Large intestine (tissue), 3 donors: ENCODE measurements at regions not wholly inside any gene's neighbourhood (a gene's known extent, or its start where the extent isn't known, plus 50 kb on each side); places are given as distances from the start of the nearest gene placed in this dataset.
"Not testable (repeated sequence)": the region's sequence is repeated elsewhere in the genome, so short reads cannot be mapped to it uniquely, and the experiment has no call there.

Source experiments
- DNase-seq, 2 donors: peaks; one replicate each; pipeline versions ENCODE4 v3.0.0 to v3.0.0-alpha.2; 2013
- H3K27ac ChIP-seq: one replicate; pipeline ENCODE4 v1.5.1; 2013; ENCODE audit warnings: low read length
- H3K27me3 ChIP-seq: 2 replicates; pipeline ENCODE4 v1.6.1; 2013; ENCODE audit warnings: low read length; ENCODE audit not compliant: control insufficient read depth, insufficient read depth
- H3K36me3 ChIP-seq: 2 replicates; pipeline ENCODE4 v1.6.1; 2013; ENCODE audit warnings: low read length; ENCODE audit not compliant: control insufficient read depth, insufficient read depth
- H3K4me1 ChIP-seq: one replicate; pipeline ENCODE4 v1.6.1; 2013; ENCODE audit warnings: low read length; ENCODE audit not compliant: control insufficient read depth, insufficient read depth
- H3K4me3 ChIP-seq: one replicate; pipeline ENCODE4 v1.5.1; 2013; ENCODE audit warnings: low read length
- H3K9me3 ChIP-seq: one replicate; pipeline ENCODE4 v1.6.1; 2013; ENCODE audit warnings: mild to moderate bottlenecking, low read depth, low read length, moderate library complexity; ENCODE audit not compliant: control insufficient read depth
- WGBS: methylation state at CpG from one replicate; pipeline ENCODE4 v1.1.5; 2013; ENCODE audit warnings: low lambda C conversion rate; ENCODE audit not compliant: insufficient coverage; 5-methylcytosine and 5-hydroxymethylcytosine counted together

DNA sequence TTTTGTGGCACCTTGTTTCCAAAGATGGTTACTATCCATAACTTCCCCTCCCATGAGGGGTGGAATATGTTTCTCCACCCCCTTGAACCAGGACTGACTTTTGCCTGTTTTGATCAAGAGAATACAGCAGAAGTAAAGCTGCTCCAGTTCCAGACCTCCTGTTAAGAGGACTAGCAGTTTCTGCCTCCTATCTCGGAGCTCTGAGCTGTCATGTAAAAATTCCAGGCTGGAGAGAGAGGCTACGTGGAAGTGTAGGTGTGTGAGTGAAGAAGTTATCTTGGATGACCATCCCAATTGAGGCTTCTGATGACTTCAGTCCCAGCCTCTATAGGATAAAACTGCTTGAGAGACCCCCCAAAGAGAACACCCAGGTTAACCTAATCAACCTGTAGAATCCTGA is 511.7 kb upstream of the IMPG1 start:
- no peaks in the 10 kb centered on the region for H3K9me3 ChIP-seq
- no peak overlapping the region for H3K27ac ChIP-seq
- no peaks in the 10 kb centered on the region for H3K36me3 ChIP-seq
- no peak overlapping the region for H3K4me3 ChIP-seq
- H3K27me3 ChIP-seq: no peaks in the 10 kb centered on the region
- WGBS: no CpG with 5 or more reads among the region's 2 CpGs
- DNase-seq: no peak
- no peaks in the 10 kb centered on the region for H3K4me1 ChIP-seq

DNA sequence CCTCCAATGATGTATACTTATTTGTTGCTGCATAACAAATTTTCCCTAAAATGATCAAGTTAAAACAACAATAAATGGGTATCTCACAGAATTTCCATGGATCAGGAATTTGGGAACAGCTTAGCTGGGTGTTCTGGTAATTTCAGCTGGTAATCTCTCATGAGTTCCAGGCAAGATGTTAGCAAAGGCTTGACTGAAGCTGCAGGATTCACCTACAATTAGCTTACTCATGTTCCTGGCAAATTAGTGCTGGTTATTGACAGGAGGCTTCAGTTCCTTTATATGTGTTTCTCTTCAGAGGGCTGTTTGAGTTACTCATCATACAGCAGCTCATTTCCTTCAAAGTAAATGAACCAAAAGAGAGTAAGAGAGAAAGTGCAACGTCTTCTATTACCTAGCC is 506.3 kb upstream of the IMPG1 start:
- 57% methylated on average over 1 of the region's 1 CpG for WGBS

DNA sequence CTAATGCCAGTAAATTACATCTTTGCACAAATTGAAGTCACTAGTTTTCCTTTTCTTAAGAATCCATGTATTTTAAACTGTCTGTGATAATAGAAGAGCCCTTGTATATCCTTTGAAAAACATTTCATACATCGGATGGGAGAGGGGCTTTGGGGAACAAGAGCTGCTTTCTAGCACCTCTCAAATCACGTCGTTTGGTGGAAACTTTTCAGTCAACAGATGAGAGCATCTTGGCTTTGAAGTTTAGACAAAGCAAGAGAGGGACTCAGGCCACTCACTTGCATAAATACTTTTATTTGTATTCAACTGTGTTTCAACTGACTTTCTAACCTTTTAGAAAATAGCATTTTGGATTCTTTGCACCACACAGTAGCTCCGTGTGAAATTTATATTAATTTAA is 502.3 kb upstream of the IMPG1 start:
- no peak overlapping the region for H3K4me3 ChIP-seq
- H3K4me1 ChIP-seq: no peaks in the 10 kb centered on the region
- H3K36me3 ChIP-seq: no peaks in the 10 kb centered on the region
- WGBS: 71% methylated on average over 1 of the region's 4 CpGs
- no peak for DNase-seq
- H3K27me3 ChIP-seq: no peaks in the 10 kb centered on the region
- no peaks in the 10 kb centered on the region for H3K9me3 ChIP-seq
- no peak overlapping the region for H3K27ac ChIP-seq

More for the DNA sequence above, 506.3 kb upstream of the IMPG1 start:
- H3K9me3 ChIP-seq: no peaks in the 10 kb centered on the region
- H3K4me3 ChIP-seq: no peak overlapping the region
- H3K27me3 ChIP-seq: no peaks in the 10 kb centered on the region
- no peak for DNase-seq
- no peak overlapping the region for H3K27ac ChIP-seq
- H3K36me3 ChIP-seq: no peaks in the 10 kb centered on the region
- no peaks in the 10 kb centered on the region for H3K4me1 ChIP-seq

DNA sequence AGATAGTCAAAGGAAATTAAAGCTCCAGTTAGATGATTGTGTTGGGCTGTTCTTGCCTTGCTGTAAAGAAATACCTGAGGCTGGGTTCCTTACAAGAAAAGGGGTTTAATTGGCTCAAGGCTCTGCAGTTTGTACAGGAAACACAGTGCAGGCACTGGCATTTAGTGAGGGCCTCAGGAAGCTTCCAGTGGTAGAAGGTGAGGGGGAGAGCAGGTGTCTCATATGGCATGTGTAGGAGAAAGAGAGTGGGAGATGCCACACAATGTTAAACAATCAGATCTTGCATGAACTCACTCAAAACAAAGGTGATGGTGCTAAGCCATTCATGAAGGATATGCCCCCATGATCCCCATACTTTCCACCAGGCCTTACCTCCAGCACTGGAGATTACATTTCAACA is 493.5 kb upstream of the IMPG1 start:
- Histone ChIP-seq H3K27ac (no peak overlapping the region), H3K36me3 (no peaks in the 10 kb centered on the region), H3K27me3 (no peaks in the 10 kb centered on the region), H3K4me1 (no peaks in the 10 kb centered on the region), H3K4me3 (no peak overlapping the region), H3K9me3 (no peaks in the 10 kb centered on the region)
- DNase-seq: no peak

DNA sequence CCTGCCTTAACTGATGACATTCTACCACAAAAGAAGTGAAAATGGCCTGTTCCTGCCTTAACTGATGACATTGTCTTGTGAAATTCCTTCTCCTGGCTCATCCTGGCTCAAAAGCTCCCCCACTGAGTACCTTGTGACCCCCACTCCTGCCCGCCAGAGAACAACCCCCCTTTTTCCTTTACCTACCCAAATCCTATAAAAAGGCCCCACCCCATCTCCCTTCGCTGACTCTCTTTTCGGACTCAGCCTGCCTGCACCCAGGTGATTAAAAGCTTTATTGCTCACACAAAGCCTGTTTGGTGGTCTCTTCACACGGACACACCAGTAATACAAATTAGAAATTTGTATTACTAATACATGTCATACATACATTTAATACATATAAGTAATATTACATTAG is 489.9 kb upstream of the IMPG1 start:
- not testable (repeated sequence) for H3K36me3 ChIP-seq, H3K9me3 ChIP-seq, H3K4me3 ChIP-seq, H3K4me1 ChIP-seq, H3K27me3 ChIP-seq, H3K27ac ChIP-seq, DNase-seq
- WGBS: 70% methylated on average over 2 of the region's 4 CpGs

DNA sequence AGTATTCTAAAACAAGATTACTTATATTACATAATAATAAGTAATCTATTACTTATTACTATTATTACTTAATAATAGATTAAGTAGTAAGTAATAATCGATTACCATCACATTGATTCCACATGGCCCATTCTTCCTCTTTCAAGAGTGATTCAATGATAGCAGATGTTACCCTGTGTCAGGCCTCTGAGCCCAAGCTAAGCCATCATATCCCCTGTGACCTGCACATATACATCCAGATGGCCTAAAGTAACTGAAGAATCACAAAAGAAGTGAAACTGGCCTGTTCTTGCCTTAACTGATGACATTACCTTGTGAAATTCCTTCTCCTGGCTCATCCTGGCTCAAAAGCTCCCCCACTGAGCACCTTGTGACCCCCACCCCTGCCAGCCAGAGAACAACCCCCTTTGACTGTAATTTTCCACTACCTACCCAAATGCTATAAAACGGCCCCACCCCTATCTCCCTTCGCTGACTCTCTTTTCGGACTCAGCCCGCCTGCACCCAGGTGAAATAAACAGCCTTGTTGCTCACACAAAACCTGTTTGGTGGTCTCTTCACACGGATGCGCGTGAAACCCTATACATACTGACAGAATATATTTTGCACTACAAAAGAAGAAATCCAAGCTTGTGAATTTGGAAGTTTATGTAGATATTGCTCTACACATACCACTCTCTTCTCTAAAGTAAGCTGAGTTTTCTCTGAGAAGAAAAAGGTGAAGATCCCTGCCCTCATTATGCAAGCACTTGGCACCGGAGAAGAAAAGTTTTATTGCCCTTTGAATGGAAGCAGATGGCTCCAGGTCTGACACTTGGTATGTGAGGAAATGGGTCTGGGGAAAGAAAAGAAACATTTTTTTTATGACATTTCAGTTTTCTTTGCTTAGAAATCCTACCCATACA is 488.6 kb upstream of the IMPG1 start:
- H3K27ac ChIP-seq, DNase-seq, H3K9me3 ChIP-seq, H3K4me1 ChIP-seq, H3K4me3 ChIP-seq, H3K36me3 ChIP-seq, H3K27me3 ChIP-seq: not testable (repeated sequence)
- WGBS: 50% methylated on average over 1 of the region's 9 CpGs

DNA sequence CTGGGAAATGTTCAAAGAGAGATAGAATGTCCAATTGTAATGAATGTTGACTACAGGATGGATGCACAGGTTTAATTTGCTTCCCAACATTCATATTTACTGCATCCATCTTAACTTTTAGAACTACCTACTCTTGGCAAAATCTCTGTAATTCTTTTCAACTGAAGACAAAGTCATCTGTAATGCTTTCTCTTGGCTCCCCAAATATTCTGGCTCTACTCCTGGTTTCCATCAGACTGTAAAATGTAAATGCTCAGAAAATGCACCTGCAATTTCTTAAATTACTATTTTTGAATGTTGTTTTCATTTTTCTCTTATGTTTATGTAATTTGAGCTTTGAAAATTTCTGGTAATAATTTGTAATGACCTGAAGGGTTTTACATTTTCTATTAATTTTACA is 480.8 kb upstream of the IMPG1 start:
- no peaks in the 10 kb centered on the region for H3K9me3 ChIP-seq
- DNase-seq: no peak
- no peaks in the 10 kb centered on the region for H3K4me1 ChIP-seq
- H3K4me3 ChIP-seq: no peak overlapping the region
- H3K27ac ChIP-seq: no peak overlapping the region
- no peaks in the 10 kb centered on the region for H3K27me3 ChIP-seq
- H3K36me3 ChIP-seq: no peaks in the 10 kb centered on the region

DNA sequence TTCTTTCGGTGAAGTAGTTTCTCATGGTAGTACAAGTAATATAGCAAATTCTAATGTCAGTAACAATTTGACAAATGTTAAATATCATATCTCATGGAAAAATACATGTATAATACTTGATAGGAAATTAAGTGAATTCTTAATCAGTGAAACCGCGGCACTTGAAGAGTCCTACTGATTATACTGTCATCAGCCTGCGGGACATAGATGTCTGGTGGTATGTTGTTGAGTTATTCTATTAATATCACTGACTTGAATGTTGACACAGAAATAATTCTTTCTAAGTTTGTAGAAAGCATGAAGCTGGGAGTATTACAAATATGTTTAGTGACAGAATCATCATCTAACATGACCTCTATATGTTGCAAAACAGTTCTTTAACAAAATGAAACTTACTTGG is 479.8 kb upstream of the IMPG1 start:
- Histone ChIP-seq H3K4me3 (no peak overlapping the region), H3K9me3 (no peaks in the 10 kb centered on the region), H3K27me3 (no peaks in the 10 kb centered on the region), H3K27ac (no peak overlapping the region), H3K36me3 (no peaks in the 10 kb centered on the region), H3K4me1 (no peaks in the 10 kb centered on the region)
- WGBS: no CpG with 5 or more reads among the region's 4 CpGs
- no peak for DNase-seq

DNA sequence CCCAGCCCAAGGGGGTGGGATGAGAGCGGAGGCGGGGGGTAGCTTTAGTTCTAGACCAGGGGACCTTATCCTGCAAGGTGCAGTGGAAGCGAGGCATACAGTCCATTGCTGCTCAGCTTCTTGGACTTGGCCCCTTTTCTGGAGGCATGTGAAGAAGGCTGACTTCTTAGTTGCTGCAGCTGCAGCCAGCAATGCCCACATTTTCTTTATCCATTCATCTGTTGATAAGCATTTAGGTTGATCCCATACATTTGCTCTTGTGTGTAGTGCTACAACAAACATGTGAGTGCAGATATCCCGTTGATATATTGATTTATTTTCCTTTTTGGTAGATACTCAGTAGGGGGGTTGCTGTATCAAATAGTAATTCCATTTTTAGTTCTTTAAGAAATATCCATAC is 461.2 kb upstream of the IMPG1 start:
- H3K27ac ChIP-seq: no peak overlapping the region
- H3K36me3 ChIP-seq: no peaks in the 10 kb centered on the region
- H3K27me3 ChIP-seq: no peaks in the 10 kb centered on the region
- WGBS: no CpG with 5 or more reads among the region's 4 CpGs
- H3K9me3 ChIP-seq: no peaks in the 10 kb centered on the region
- H3K4me3 ChIP-seq: no peak overlapping the region
- H3K4me1 ChIP-seq: no peaks in the 10 kb centered on the region
- no peak for DNase-seq

DNA sequence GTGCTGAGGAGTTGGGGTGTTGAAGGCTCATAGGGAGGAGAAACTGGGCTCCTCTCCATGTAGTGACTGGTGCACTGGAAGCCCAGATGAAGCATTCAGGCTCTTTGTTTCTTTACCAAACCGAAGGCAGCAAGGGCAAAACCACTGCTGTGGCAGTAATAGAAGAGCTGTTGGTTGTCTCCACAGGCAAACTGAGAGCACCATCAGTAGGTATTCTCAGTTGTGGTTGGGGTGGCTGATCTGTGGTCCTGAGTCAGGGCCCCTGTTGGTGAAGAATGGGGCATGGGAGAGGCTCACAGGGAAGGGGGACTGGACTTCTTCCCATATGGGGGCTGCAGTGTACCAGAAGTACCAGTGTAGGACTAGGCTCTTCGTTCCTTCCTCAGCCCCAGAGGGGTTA is 460.2 kb upstream of the IMPG1 start:
- no CpG with 5 or more reads among the region's 2 CpGs for WGBS
- no peak overlapping the region for H3K27ac ChIP-seq
- no peaks in the 10 kb centered on the region for H3K36me3 ChIP-seq

DNA sequence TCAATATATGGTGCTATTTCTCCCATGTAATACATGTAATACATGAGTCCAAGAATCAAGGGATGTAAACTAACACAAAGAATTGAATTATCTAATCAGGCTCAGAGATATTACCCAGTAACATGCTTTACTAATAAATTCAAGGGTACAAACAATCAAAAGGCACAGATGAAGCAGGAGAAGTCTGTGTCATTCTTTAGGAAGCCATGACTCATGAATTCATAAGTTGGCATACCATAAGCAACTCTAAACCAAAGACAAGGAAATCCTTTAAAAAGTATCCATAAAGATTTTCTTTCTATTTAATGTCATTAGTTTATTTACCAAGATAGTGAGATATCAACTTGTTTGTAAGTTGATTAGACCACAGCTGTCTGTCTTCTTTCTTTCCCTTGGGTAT is 446.0 kb upstream of the IMPG1 start:
- no peaks in the 10 kb centered on the region for H3K36me3 ChIP-seq
- no peak overlapping the region for H3K4me3 ChIP-seq
- H3K27ac ChIP-seq: no peak overlapping the region
- no peaks in the 10 kb centered on the region for H3K27me3 ChIP-seq
- no peaks in the 10 kb centered on the region for H3K4me1 ChIP-seq
- H3K9me3 ChIP-seq: no peaks in the 10 kb centered on the region
- DNase-seq: no peak

More for the DNA sequence above, 460.2 kb upstream of the IMPG1 start:
- Histone ChIP-seq H3K27me3 (no peaks in the 10 kb centered on the region), H3K4me1 (no peaks in the 10 kb centered on the region), H3K4me3 (no peak overlapping the region), H3K9me3 (no peaks in the 10 kb centered on the region)
- DNase-seq: no peak
